ENCODE measurements at regions not wholly inside any gene's neighbourhood (a gene's known extent, or its start where the extent isn't known, plus 50 kb on each side); places are given as distances from the start of the nearest gene placed in this dataset.

DNA sequence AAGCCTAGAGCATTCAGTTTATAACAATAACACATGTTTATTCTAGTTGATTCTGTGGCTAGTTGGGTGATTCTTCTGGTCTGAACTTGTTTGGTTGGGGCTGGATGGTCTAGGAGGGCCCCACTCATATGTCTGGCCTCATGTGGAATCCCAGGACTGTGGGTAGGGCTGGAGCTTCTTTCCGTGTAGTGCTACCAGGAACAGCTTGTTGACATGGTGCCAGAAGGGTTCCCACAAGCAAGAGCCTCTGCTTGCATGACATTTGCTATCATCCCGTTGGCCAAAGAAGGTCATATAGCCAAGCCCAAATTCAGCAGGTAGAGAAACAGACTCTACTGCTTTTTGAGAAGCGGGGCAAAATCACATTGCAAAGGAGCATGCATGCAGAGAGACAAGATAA lies 67.6 kb upstream of the PPP2R5A start:
- Histone ChIP-seq H3K4me2 (no peak overlapping the region), H3K4me1 (ENCODE audit: control insufficient read depth in 1 of 2, insufficient read depth in 2 of 2, low read depth in 1 of 2, low read length in 1 of 2) (peaks cover 5 to 7% of the 10 kb centered on the region in 2 experiments; a peak in 2 of 4 replicates), H3K9ac (no peak overlapping the region), H3K9me2 (no peaks in the 10 kb centered on the region), H3F3A (replicated peaks; ENCODE audit: insufficient read depth) (no peaks in the 10 kb centered on the region), H3K9me3 (no peaks in the 10 kb centered on the region), H3K27ac (ENCODE audit: low read depth in 2 of 2, low read length in 1 of 2) (no peak overlapping the region; a peak in 1 of 4 replicates), H3K36me3 (replicated peaks in 1 of 2; ENCODE audit: control insufficient read depth in 1 of 2, insufficient read depth in 2 of 2, low read length in 1 of 2) (no peaks in the 10 kb centered on the region), H3K27me3 (ENCODE audit: insufficient read depth) (no peaks in the 10 kb centered on the region), H2AFZ (ENCODE audit: low read depth) (no peak overlapping the region), H3K4me3 (ENCODE audit: low read depth in 2 of 2, low read length in 1 of 2) (no peak overlapping the region), H3K79me2 (ENCODE audit: insufficient read depth) (no peaks in the 10 kb centered on the region), H4K20me1 (ENCODE audit: insufficient read depth) (no peaks in the 10 kb centered on the region)
- CTCF ChIA-PET = interaction anchor here (0.6 to 1.4 kb wide), 3 partner anchors 8 to 41 kb away, joined by 3 to 4 read pairs (median 3); no protein-coding TSS in a partner anchor
- no peak for DNase-seq
- POLR2A ChIA-PET = no interaction called here
- 90% methylated on average over 3 of the region's 3 CpGs for WGBS (ENCODE audit: low lambda C conversion rate)
- TF ChIP-seq, protein P1, sequence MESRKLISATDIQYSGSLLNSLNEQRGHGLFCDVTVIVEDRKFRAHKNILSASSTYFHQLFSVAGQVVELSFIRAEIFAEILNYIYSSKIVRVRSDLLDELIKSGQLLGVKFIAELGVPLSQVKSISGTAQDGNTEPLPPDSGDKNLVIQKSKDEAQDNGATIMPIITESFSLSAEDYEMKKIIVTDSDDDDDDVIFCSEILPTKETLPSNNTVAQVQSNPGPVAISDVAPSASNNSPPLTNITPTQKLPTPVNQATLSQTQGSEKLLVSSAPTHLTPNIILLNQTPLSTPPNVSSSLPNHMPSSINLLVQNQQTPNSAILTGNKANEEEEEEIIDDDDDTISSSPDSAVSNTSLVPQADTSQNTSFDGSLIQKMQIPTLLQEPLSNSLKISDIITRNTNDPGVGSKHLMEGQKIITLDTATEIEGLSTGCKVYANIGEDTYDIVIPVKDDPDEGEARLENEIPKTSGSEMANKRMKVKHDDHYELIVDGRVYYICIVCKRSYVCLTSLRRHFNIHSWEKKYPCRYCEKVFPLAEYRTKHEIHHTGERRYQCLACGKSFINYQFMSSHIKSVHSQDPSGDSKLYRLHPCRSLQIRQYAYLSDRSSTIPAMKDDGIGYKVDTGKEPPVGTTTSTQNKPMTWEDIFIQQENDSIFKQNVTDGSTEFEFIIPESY (IDR thresholded peaks at IDR 0.05; ENCODE audit: borderline replicate concordance, low read depth) = no peak
- no peak for TF ChIP-seq RXRA (IDR thresholded peaks at IDR 0.05; ENCODE audit: borderline replicate concordance, low read depth)

DNA sequence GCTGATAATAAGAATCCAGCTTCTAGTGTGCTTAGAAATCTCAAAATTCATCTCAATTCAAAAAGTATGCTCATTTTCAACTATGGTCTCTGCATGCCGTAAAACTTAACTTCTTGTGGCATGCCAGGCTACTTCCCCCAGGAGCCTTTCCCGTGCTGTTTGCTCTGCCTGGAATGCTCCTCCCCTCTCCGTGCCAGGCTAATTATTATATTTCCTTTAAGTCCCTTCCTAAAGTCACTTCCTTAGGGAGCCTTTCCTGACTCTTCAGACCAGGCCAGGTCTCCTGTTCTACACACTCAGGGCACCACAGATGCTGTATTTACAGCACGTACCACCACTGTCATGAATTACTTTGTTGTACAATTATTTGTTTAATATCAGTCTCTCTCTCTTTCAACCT lies 67.1 kb upstream of the PPP2R5A start:
- ChIA-PET CTCF (interaction anchor here (0.9 to 1.4 kb wide), 2 partner anchors 9 to 14 kb away, joined by 3 to 4 read pairs; no protein-coding TSS in a partner anchor), POLR2A (no interaction called here)
- 68% methylated on average over 4 of the region's 4 CpGs for WGBS (ENCODE audit: low lambda C conversion rate)

DNA sequence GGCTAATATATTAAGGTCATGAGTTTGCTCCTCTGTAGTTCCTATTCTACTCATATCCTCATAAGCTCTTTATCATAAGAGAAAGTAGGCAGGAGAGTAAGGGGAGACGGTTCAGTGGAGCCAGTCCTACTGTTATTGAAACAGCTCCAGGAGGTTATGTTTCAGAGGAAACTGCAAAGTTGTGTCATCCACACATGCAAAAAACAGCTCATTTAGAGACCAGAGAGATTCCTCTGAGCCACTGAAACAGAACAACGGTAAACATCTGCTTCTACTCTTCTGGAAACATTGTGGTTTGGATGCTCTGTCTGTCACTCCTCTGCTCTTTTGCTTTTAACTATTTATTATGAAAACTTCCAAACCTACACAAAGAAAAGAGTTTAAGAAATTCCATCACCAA lies 66.3 kb upstream of the PPP2R5A start:
- no peak overlapping the region for H3K9ac ChIP-seq
- no peaks in the 10 kb centered on the region for H3K9me2 ChIP-seq
- H4K20me1 ChIP-seq (ENCODE audit: insufficient read depth) = no peaks in the 10 kb centered on the region
- CTCF ChIA-PET = interaction anchor here (1.4 kb wide), 1 partner anchor 10 kb away, joined by 4 read pairs; no protein-coding TSS in a partner anchor
- no peaks in the 10 kb centered on the region for H3F3A ChIP-seq (replicated peaks; ENCODE audit: insufficient read depth)
- WGBS (ENCODE audit: low lambda C conversion rate) = 56% methylated on average over 2 of the region's 2 CpGs
- no peak overlapping the region for H3K4me3 ChIP-seq (ENCODE audit: low read depth in 2 of 2, low read length in 1 of 2)
- H2AFZ ChIP-seq (ENCODE audit: low read depth) = no peak overlapping the region
- TF ChIP-seq RXRA (IDR thresholded peaks at IDR 0.05; ENCODE audit: borderline replicate concordance, low read depth) = no peak
- TF ChIP-seq TCF12 (IDR thresholded peaks at IDR 0.05) = peak; percentile 48; the same call in 1 of the 2 replicates
- H3K27ac ChIP-seq (ENCODE audit: low read depth in 2 of 2, low read length in 1 of 2) = peak overlapping the region; percentile 5 to 66; a peak in 1 of 4 replicates
- POLR2A ChIA-PET = no interaction called here
- peak overlapping the region; percentile 34; the same call in 1 of the 2 replicates for H3K4me2 ChIP-seq
- H3K9me3 ChIP-seq = no peaks in the 10 kb centered on the region
- no peaks in the 10 kb centered on the region for H3K36me3 ChIP-seq (replicated peaks in 1 of 2; ENCODE audit: control insufficient read depth in 1 of 2, insufficient read depth in 2 of 2, low read length in 1 of 2)
- H3K4me1 ChIP-seq (ENCODE audit: control insufficient read depth in 1 of 2, insufficient read depth in 2 of 2, low read depth in 1 of 2, low read length in 1 of 2) = peaks cover 5 to 7% of the 10 kb centered on the region in 2 experiments; a peak in 2 of 4 replicates
- DNase-seq = no peak
- no peaks in the 10 kb centered on the region for H3K27me3 ChIP-seq (ENCODE audit: insufficient read depth)
- H3K79me2 ChIP-seq (ENCODE audit: insufficient read depth) = no peaks in the 10 kb centered on the region

More for the DNA sequence above, 67.1 kb upstream of the PPP2R5A start:
- no peak for DNase-seq
- Histone ChIP-seq H3K9ac (no peak overlapping the region), H3K27me3 (ENCODE audit: insufficient read depth) (no peaks in the 10 kb centered on the region), H3K4me3 (ENCODE audit: low read depth in 2 of 2, low read length in 1 of 2) (no peak overlapping the region), H3K4me2 (no peak overlapping the region), H3K9me2 (no peaks in the 10 kb centered on the region), H3K79me2 (ENCODE audit: insufficient read depth) (no peaks in the 10 kb centered on the region), H3K27ac (ENCODE audit: low read depth in 2 of 2, low read length in 1 of 2) (no peak overlapping the region; a peak in 1 of 4 replicates), H3K36me3 (replicated peaks in 1 of 2; ENCODE audit: control insufficient read depth in 1 of 2, insufficient read depth in 2 of 2, low read length in 1 of 2) (no peaks in the 10 kb centered on the region), H3F3A (replicated peaks; ENCODE audit: insufficient read depth) (no peaks in the 10 kb centered on the region), H2AFZ (ENCODE audit: low read depth) (no peak overlapping the region), H3K4me1 (ENCODE audit: control insufficient read depth in 1 of 2, insufficient read depth in 2 of 2, low read depth in 1 of 2, low read length in 1 of 2) (peaks cover 5 to 7% of the 10 kb centered on the region in 2 experiments; a peak in 2 of 4 replicates), H4K20me1 (ENCODE audit: insufficient read depth) (no peaks in the 10 kb centered on the region), H3K9me3 (no peaks in the 10 kb centered on the region)
- TF ChIP-seq SIN3A (IDR thresholded peaks at IDR 0.05; ENCODE audit: borderline replicate concordance, low read depth, low read length) (no peak), RAD21 (IDR thresholded peaks at IDR 0.05; ENCODE audit: low read length) (no peak)

Measured in SK-N-SH (cell line).